IMR-90 (cell line): ENCODE measurements at regions not wholly inside any gene's neighbourhood (a gene's known extent, or its start where the extent isn't known, plus 50 kb on each side); places are given as distances from the start of the nearest gene placed in this dataset.
A peak's percentile ranks its signal among the peaks of the same experiment; 100 is the strongest.

Source experiments
- ATAC-seq: fragments of 200-7000 bp; cut with Tn5 transposase; 2 replicates; pipeline ENCODE4 v1.9.1; 2020; ENCODE audit warnings: low read depth, mild to moderate bottlenecking, moderate library complexity
- BruUV-seq: library from RNA; stranded (reverse); fragments of 400-500 nt; replicated peaks from 2 replicates; lab custom pipeline; 2021; lab: Mats Ljungman, UMichigan
- CTCF ChIA-PET: fragments of 300-600 bp; formaldehyde crosslinking; extraction: SDS; loops from one replicate; lab custom pipeline; 2021; ENCODE audit warnings: antibody characterized with exemption; lab: Yijun Ruan, JAX
- POLR2A ChIA-PET: fragments of 300-600 bp; sonication (Branson Sonifier 250); formaldehyde crosslinking; loops from one replicate; lab custom pipeline; 2022; ENCODE audit warnings: antibody characterized with exemption; ENCODE audit not compliant: unreplicated experiment; lab: Charles Lee
- DNase-seq: peaks from one replicate; pipeline ENCODE4 v3.0.0; 2013
- H2AFZ ChIP-seq: replicated peaks from 2 replicates; pipeline ENCODE3; 2013; ENCODE audit warnings: low read length, mild to moderate bottlenecking; ENCODE audit not compliant: poor library complexity
- H2AK5ac ChIP-seq: 2 replicates; pipeline ENCODE4 v1.6.1; 2013; ENCODE audit warnings: low read depth, low read length, inconsistent platforms
- H2AK9ac ChIP-seq: replicated peaks from 2 replicates; pipeline ENCODE3; 2013; ENCODE audit warnings: mild to moderate bottlenecking, low read depth, low read length, moderate library complexity; ENCODE audit not compliant: poor library complexity
- H2BK120ac ChIP-seq: 2 replicates; pipeline ENCODE4 v1.6.1; 2013; ENCODE audit warnings: low read depth, low read length, inconsistent platforms
- H2BK15ac ChIP-seq: 3 replicates; pipeline ENCODE4 v1.6.1; 2013; ENCODE audit warnings: low read depth, low read length, inconsistent platforms
- H2BK20ac ChIP-seq: 2 replicates; pipeline ENCODE4 v1.6.1; 2013; ENCODE audit warnings: low read depth, mild to moderate bottlenecking, inconsistent platforms, low read length, moderate library complexity
- H2BK5ac ChIP-seq: 2 replicates; pipeline ENCODE4 v1.6.1; 2013; ENCODE audit warnings: mild to moderate bottlenecking, low read depth, low read length, inconsistent platforms; ENCODE audit not compliant: poor library complexity, severe bottlenecking
- H3K14ac ChIP-seq: replicated peaks from 2 replicates; pipeline ENCODE4 v1.6.1; 2013; ENCODE audit warnings: low read depth, low read length, inconsistent platforms
- H3K18ac ChIP-seq: 2 replicates; pipeline ENCODE4 v1.6.1; 2013; ENCODE audit warnings: low read depth, low read length, control low read depth
- H3K23ac ChIP-seq: 2 replicates; pipeline ENCODE4 v1.6.1; 2013; ENCODE audit warnings: low read depth, low read length, inconsistent platforms
- H3K27ac ChIP-seq: 2 replicates; pipeline ENCODE4 v1.5.1; 2013; ENCODE audit warnings: mild to moderate bottlenecking, control low read depth, low read length; ENCODE audit not compliant: insufficient read depth
- H3K27me3 ChIP-seq: 2 replicates; pipeline ENCODE4 v1.6.1; 2013; ENCODE audit warnings: low read length; ENCODE audit not compliant: control insufficient read depth, insufficient read depth
- H3K36me3 ChIP-seq: 2 replicates; pipeline ENCODE4 v1.6.1; 2013; ENCODE audit warnings: low read length, mixed read lengths; ENCODE audit not compliant: control insufficient read depth, insufficient read depth
- H3K4ac ChIP-seq: 2 replicates; pipeline ENCODE4 v1.6.1; 2013; ENCODE audit warnings: low read depth, low read length, inconsistent platforms
- H3K4me1 ChIP-seq: 2 replicates; pipeline ENCODE4 v1.6.1; 2013; ENCODE audit warnings: low read length, mixed read lengths; ENCODE audit not compliant: control insufficient read depth, insufficient read depth
- H3K4me2 ChIP-seq: 2 replicates; pipeline ENCODE4 v1.6.1; 2013; ENCODE audit warnings: low read depth, mild to moderate bottlenecking, control low read depth, low read length, moderate library complexity
- H3K4me3 ChIP-seq: 2 replicates; pipeline ENCODE4 v1.5.1; 2013; ENCODE audit warnings: low read depth, mild to moderate bottlenecking, control low read depth, low read length, moderate library complexity; ENCODE audit not compliant: insufficient read depth
- H3K56ac ChIP-seq: 2 replicates; pipeline ENCODE4 v1.6.1; 2013; ENCODE audit warnings: low read length, inconsistent platforms; ENCODE audit not compliant: insufficient read depth; ENCODE audit errors: extremely low read depth
- H3K79me1 ChIP-seq, 2 experiments: 2 replicates each; pipeline ENCODE4 v1.6.1; 2013; ENCODE audit warnings: low read length in 2 of 2, inconsistent platforms in 1 of 2, low read depth in 1 of 2
- H3K9ac ChIP-seq: 2 replicates; pipeline ENCODE4 v1.6.1; 2013; ENCODE audit warnings: low read depth, low read length, control low read depth
- H3K9me1 ChIP-seq: 2 replicates; pipeline ENCODE4 v1.6.1; 2013; ENCODE audit warnings: low read length, inconsistent platforms; ENCODE audit not compliant: insufficient read depth
- H3K9me3 ChIP-seq: 2 replicates; pipeline ENCODE4 v1.6.1; 2013; ENCODE audit warnings: low read length; ENCODE audit not compliant: control insufficient read depth, insufficient read depth
- H4K20me1 ChIP-seq: 2 replicates; pipeline ENCODE4 v1.6.1; 2013; ENCODE audit warnings: low read length, inconsistent platforms; ENCODE audit not compliant: insufficient read depth
- H4K5ac ChIP-seq: 2 replicates; pipeline ENCODE4 v1.6.1; 2013; ENCODE audit warnings: mild to moderate bottlenecking, low read depth, low read length, control low read depth
- H4K8ac ChIP-seq, 2 experiments: 2 replicates each; pipeline ENCODE4 v1.6.1; 2013; ENCODE audit warnings: low read depth in 2 of 2, low read length in 2 of 2, control low read depth in 1 of 2, inconsistent platforms in 1 of 2
- H4K91ac ChIP-seq: 2 replicates; pipeline ENCODE4 v1.6.1; 2013; ENCODE audit warnings: low read depth, low read length, inconsistent platforms; ENCODE audit not compliant: insufficient read depth
- BHLHE40 ChIP-seq: fragments of 150-350 bp; IDR thresholded peaks from 2 replicates; pipeline ENCODE4 v1.6.1; 2016; ENCODE audit warnings: mild to moderate bottlenecking, low read depth, low read length
- CEBPB ChIP-seq: IDR thresholded peaks from 2 replicates; pipeline ENCODE4 v1.6.1; 2012; ENCODE audit warnings: low read depth, low read length, improper control_type of control experiment
- CHD1 ChIP-seq: IDR thresholded peaks from 2 replicates; pipeline ENCODE4 v1.6.1; 2012; ENCODE audit warnings: low read depth, low read length, improper control_type of control experiment
- CTCF ChIP-seq: conservative IDR thresholded peaks from 2 replicates; pipeline ENCODE4 v1.5.1; 2012; ENCODE audit warnings: mild to moderate bottlenecking, low read depth, low read length, improper control_type of control experiment
- ELK1 ChIP-seq: fragments of 150-350 bp; IDR thresholded peaks from 2 replicates; pipeline ENCODE4 v1.6.1; 2016; ENCODE audit warnings: low read depth, mild to moderate bottlenecking, low read length, moderate library complexity, borderline replicate concordance
- FOS ChIP-seq: fragments of 150-350 bp; IDR thresholded peaks from 2 replicates; pipeline ENCODE4 v1.6.1; 2016; ENCODE audit warnings: low read depth, low read length
- MAFK ChIP-seq: IDR thresholded peaks from 2 replicates; pipeline ENCODE4 v1.6.1; 2012; ENCODE audit warnings: low read depth, low read length, improper control_type of control experiment
- MXI1 ChIP-seq: IDR thresholded peaks from 2 replicates; pipeline ENCODE4 v1.6.1; 2012; ENCODE audit warnings: low read depth, mild to moderate bottlenecking, low read length, moderate library complexity, borderline replicate concordance
- NFE2L2 ChIP-seq: fragments of 150-350 bp; IDR thresholded peaks from 2 replicates; pipeline ENCODE4 v1.6.1; 2016; ENCODE audit warnings: low read depth, mild to moderate bottlenecking, low read length
- RAD21 ChIP-seq: IDR thresholded peaks from 2 replicates; pipeline ENCODE4 v1.6.1; 2012; ENCODE audit warnings: low read length, improper control_type of control experiment
- RFX5 ChIP-seq: IDR thresholded peaks from 2 replicates; pipeline ENCODE4 v1.8.0; 2012; ENCODE audit warnings: low read depth, mild to moderate bottlenecking, low read length, moderate library complexity
- SMC3 ChIP-seq: fragments of 150-350 bp; IDR thresholded peaks from 2 replicates; pipeline ENCODE4 v1.6.1; 2016; ENCODE audit warnings: low read depth, mild to moderate bottlenecking, antibody characterized with exemption, low read length, moderate library complexity
- USF2 ChIP-seq: fragments of 150-350 bp; IDR thresholded peaks from 2 replicates; pipeline ENCODE4 v1.6.1; 2017; ENCODE audit warnings: mild to moderate bottlenecking, antibody characterized with exemption, low read length, low read depth
- WGBS, 2 experiments: methylation state at CpG; one replicate each; pipeline versions ENCODE4 v1.1.5 to v1.1.7; 2013; ENCODE audit warnings: missing lambda C conversion rate in 2 of 2; ENCODE audit not compliant: insufficient read length in 1 of 2; ENCODE audit errors: extremely low coverage in 2 of 2; 5-methylcytosine and 5-hydroxymethylcytosine counted together
- dilution Hi-C: fragments of 300-500 bp; cut with HindIII; formaldehyde crosslinking; loops from one replicate; pipeline ENCODE4 v1.14.3; 2018; ENCODE audit warnings: low sequenced_read_pairs; ENCODE audit not compliant: unreplicated experiment
- in situ Hi-C: fragments of 300-500 bp; cut with MboI; formaldehyde crosslinking; loops from 3 replicates; pipeline ENCODE4 v1.14.3; 2019; ENCODE audit warnings: low sequenced_read_pairs, inconsistent platforms, mixed read lengths
- intact Hi-C: fragments of 100-400 bp; cut with micrococcal nuclease; formaldehyde crosslinking; loops from 2 replicates; pipeline ENCODE4 v1.10.0; 2022

GRCh38 chr12:68428211-68428610 is 96.0 kb upstream of the MDM1 start:
- no peaks in the 10 kb centered on the region for H3K27me3 ChIP-seq
- no peak overlapping the region for H3K9ac ChIP-seq
- H3K27ac ChIP-seq = no peak overlapping the region
- H2BK20ac ChIP-seq = peak overlapping the region; percentile 5
- WGBS, 2 experiments = no CpG with 5 or more reads among the region's 4 CpGs
- POLR2A ChIA-PET = no interaction called here
- H3K36me3 ChIP-seq = no peaks in the 10 kb centered on the region
- DNase-seq (no peak), ATAC-seq (peak; percentile 36; the same call in 1 of the 2 replicates)
- dilution Hi-C loops (no loop called here), in situ Hi-C loops (no loop called here), intact Hi-C loops (no loop called here)
- no peak for TF ChIP-seq BHLHE40
- TF ChIP-seq RFX5 = no peak
- no peak for TF ChIP-seq MXI1
- no peak for TF ChIP-seq FOS
- no peak for TF ChIP-seq ELK1
- no peak for TF ChIP-seq RAD21
- TF ChIP-seq SMC3 = no peak
- no peak for TF ChIP-seq CEBPB
- TF ChIP-seq USF2 = no peak
- TF ChIP-seq CTCF = no peak
- no peak for TF ChIP-seq CHD1
- no peak for TF ChIP-seq MAFK
- TF ChIP-seq NFE2L2 = no peak
- peak overlapping the region; percentile 1; the same call in 1 of the 2 replicates for H3K18ac ChIP-seq
- H3K56ac ChIP-seq = no peak overlapping the region
- no peak overlapping the region for H2AK9ac ChIP-seq
- no peak overlapping the region; the same call in 1 of the 2 replicates for H2AK5ac ChIP-seq
- no peaks in the 10 kb centered on the region for H3K79me1 ChIP-seq
- H4K91ac ChIP-seq = peak overlapping the region; percentile 2
- H2BK120ac ChIP-seq = peak overlapping the region; percentile 49
- 0 out of 3 replicates have a peak overlapping the region, but pooled peaks have one; percentile 10 for H2BK15ac ChIP-seq
- no peak overlapping the region for H2AFZ ChIP-seq
- H2BK5ac ChIP-seq = peak overlapping the region; percentile 47
- no peaks in the 10 kb centered on the region for H4K20me1 ChIP-seq
- peaks cover 7% of the 10 kb centered on the region for H3K4me1 ChIP-seq
- no peak overlapping the region for H3K4me3 ChIP-seq
- H3K23ac ChIP-seq = no peak overlapping the region; the same call in 1 of the 2 replicates
- CTCF ChIA-PET = interaction anchor here (0.5 to 0.6 kb wide), 2 partner anchors 46 to 452 kb away, joined by 3 read pairs; no protein-coding TSS in a partner anchor
- H3K9me3 ChIP-seq = no peaks in the 10 kb centered on the region
- peak overlapping the region; percentile 26; the same call in 1 of the 2 replicates for H3K4ac ChIP-seq
- BruUV-seq = no TSS peak
- H3K14ac ChIP-seq = 0 out of 2 replicates have a peak overlapping the region, but pooled peaks have one; percentile 70
- H3K9me1 ChIP-seq = peaks cover 7% of the 10 kb centered on the region; the same call in 1 of the 2 replicates
- peak overlapping the region in 1 of 2 experiments; percentile 24; a peak in 2 of 4 replicates for H4K8ac ChIP-seq
- H3K4me2 ChIP-seq = no peak overlapping the region
- H4K5ac ChIP-seq = no peak overlapping the region
